K562 (cell line): ENCODE measurements at regions not wholly inside any gene's neighbourhood (a gene's known extent, or its start where the extent isn't known, plus 50 kb on each side); places are given as distances from the start of the nearest gene placed in this dataset.
A peak's percentile ranks its signal among the peaks of the same experiment; 100 is the strongest.

ENCODE experiments used
- ARNT ChIP-seq, 2 experiments: fragments of 450-650 bp; IDR thresholded peaks; 2 replicates each; pipeline ENCODE4 v1.6.1; 2016; ENCODE audit warnings: mild to moderate bottlenecking in 1 of 2
- COPS2 ChIP-seq: fragments of 450-650 bp; conservative IDR thresholded peaks from 2 replicates; pipeline ENCODE4 v1.6.1; 2016; ENCODE audit warnings: mild to moderate bottlenecking, moderate library complexity
- FOXM1 ChIP-seq, 2 experiments: fragments of 450-650 bp in 1 of 2; sonication (generic) in 1 of 2; formaldehyde crosslinking in 1 of 2; IDR thresholded peaks; 2 replicates each; pipeline versions ENCODE4 v1.6.1 to v1.9.0; 2017 to 2022; ENCODE audit warnings: low read depth in 2 of 2, mild to moderate bottlenecking in 2 of 2, missing genetic modification reagents in 1 of 2, moderate library complexity in 1 of 2
- GTF2E2 ChIP-seq: fragments of 200-800 bp; sonication (Bioruptor generic); IDR thresholded peaks from 2 replicates; pipeline ENCODE4 v1.6.1; 2016; ENCODE audit warnings: missing genetic modification characterization, missing compliant biosample characterization
- HMGXB4 ChIP-seq: sonication (generic); formaldehyde crosslinking; IDR thresholded peaks from 2 replicates; pipeline ENCODE4 v1.8.1; 2023; ENCODE audit warnings: mild to moderate bottlenecking, missing genetic modification reagents
- HNRNPK ChIP-seq: fragments of 200-400 bp; formaldehyde crosslinking; IDR thresholded peaks from one replicate; pipeline ENCODE4 v1.6.1; 2018; ENCODE audit warnings: mild to moderate bottlenecking, low read depth, low read length; ENCODE audit not compliant: poor library complexity, severe bottlenecking
- KLF1 ChIP-seq: fragments of 450-650 bp; IDR thresholded peaks from 2 replicates; pipeline ENCODE4 v1.6.1; 2016; ENCODE audit warnings: missing genetic modification characterization, missing compliant biosample characterization
- SREBF2 ChIP-seq: sonication (generic); formaldehyde crosslinking; IDR thresholded peaks from 2 replicates; pipeline ENCODE4 v1.4.0; 2020; ENCODE audit warnings: mild to moderate bottlenecking, missing genetic modification reagents
- ZBTB1 ChIP-seq: sonication (generic); formaldehyde crosslinking; IDR thresholded peaks from 2 replicates; pipeline ENCODE4 v1.8.1; 2023; ENCODE audit warnings: missing genetic modification reagents, low read depth, mild to moderate bottlenecking, borderline replicate concordance
- ZNF3 ChIP-seq: fragments of 250-450 bp; sonication (Bioruptor Pico); IDR thresholded peaks from 2 replicates; pipeline ENCODE4 v1.5.0; 2021; ENCODE audit warnings: mild to moderate bottlenecking, moderate library complexity
- ZNF318 ChIP-seq, 2 experiments: fragments of 450-650 bp; IDR thresholded peaks; 2 replicates each; pipeline ENCODE4 v1.6.1; 2016; ENCODE audit warnings: mild to moderate bottlenecking in 2 of 2, borderline replicate concordance in 1 of 2, low read depth in 1 of 2, moderate library complexity in 1 of 2
- TF ChIP-seq, protein P1 (sequence below): fragments of 250-450 bp; sonication (Bioruptor Pico); IDR thresholded peaks from 2 replicates; pipeline ENCODE4 v1.8.0; 2022; ENCODE audit warnings: moderate library complexity, mild to moderate bottlenecking, inconsistent platforms
- TF ChIP-seq, protein P2 (sequence below): fragments of 250-450 bp; sonication (Bioruptor Pico); IDR thresholded peaks from 2 replicates; pipeline ENCODE4 v1.8.0; 2022; ENCODE audit warnings: moderate library complexity, mild to moderate bottlenecking, inconsistent platforms

- peak in 1 of 2 experiments; percentile 86; a peak in 2 of 4 replicates for TF ChIP-seq ZNF318 (IDR thresholded peaks at IDR 0.05; ENCODE audit: borderline replicate concordance in 1 of 2, low read depth in 1 of 2)
- TF ChIP-seq HNRNPK, result no peak
- TF ChIP-seq, protein P1, sequence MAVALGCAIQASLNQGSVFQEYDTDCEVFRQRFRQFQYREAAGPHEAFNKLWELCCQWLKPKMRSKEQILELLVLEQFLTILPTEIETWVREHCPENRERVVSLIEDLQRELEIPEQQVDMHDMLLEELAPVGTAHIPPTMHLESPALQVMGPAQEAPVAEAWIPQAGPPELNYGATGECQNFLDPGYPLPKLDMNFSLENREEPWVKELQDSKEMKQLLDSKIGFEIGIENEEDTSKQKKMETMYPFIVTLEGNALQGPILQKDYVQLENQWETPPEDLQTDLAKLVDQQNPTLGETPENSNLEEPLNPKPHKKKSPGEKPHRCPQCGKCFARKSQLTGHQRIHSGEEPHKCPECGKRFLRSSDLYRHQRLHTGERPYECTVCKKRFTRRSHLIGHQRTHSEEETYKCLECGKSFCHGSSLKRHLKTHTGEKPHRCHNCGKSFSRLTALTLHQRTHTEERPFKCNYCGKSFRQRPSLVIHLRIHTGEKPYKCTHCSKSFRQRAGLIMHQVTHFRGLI (CRISPR knock-in tag), result peak; percentile 97
- no peak for TF ChIP-seq HMGXB4 (CRISPR knock-in tag)
- TF ChIP-seq ZBTB1 (CRISPR knock-in tag), result no peak
- TF ChIP-seq ZNF3 (CRISPR knock-in tag), result no peak
- TF ChIP-seq COPS2, result no peak
- no peak for TF ChIP-seq SREBF2 (CRISPR knock-in tag)
- peak; percentile 98 to 100 for TF ChIP-seq ARNT (IDR thresholded peaks at IDR 0.05)
- TF ChIP-seq, protein P2, sequence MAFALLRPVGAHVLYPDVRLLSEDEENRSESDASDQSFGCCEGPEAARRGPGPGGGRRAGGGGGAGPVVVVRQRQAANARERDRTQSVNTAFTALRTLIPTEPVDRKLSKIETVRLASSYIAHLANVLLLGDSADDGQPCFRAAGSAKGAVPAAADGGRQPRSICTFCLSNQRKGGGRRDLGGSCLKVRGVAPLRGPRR (CRISPR knock-in tag), result peak; percentile 93; the same call in 1 of the 2 replicates
- peak; percentile 74 for TF ChIP-seq GTF2E2
- peak; percentile 99 for TF ChIP-seq KLF1 (tag)
- peak; percentile 100 for TF ChIP-seq FOXM1 (IDR thresholded peaks at IDR 0.05; ENCODE audit: low read depth)
- no peak for TF ChIP-seq FOXM1 (CRISPR knock-in tag; IDR thresholded peaks at IDR 0.05; ENCODE audit: low read depth)
Measured at GRCh38 chr5:154653764-154654485, 101.3 kb upstream of the LARP1 start (continued).
